NB4 (cell line): ENCODE measurements at regions not wholly inside any gene's neighbourhood (a gene's known extent, or its start where the extent isn't known, plus 50 kb on each side); places are given as distances from the start of the nearest gene placed in this dataset.

Experiments
- DNase-seq: peaks from one replicate; pipeline ENCODE4 v3.0.0; 2010; ENCODE audit warnings: low read depth
- H3K4me3 ChIP-seq: one replicate; pipeline ENCODE4 v1.5.1; 2011; ENCODE audit warnings: mild to moderate bottlenecking, low read depth, low read length, moderate library complexity
- MYC ChIP-seq: IDR thresholded peaks from 2 replicates; pipeline ENCODE4 v1.6.1; 2011; ENCODE audit warnings: low read depth, low read length
- POLR2A ChIP-seq: IDR thresholded peaks from 2 replicates; pipeline ENCODE4 v1.6.1; 2011; ENCODE audit warnings: mild to moderate bottlenecking; ENCODE audit not compliant: insufficient read length; ENCODE audit errors: extremely low read depth
- TF ChIP-seq, protein P1 (sequence below): IDR thresholded peaks from one replicate; pipeline ENCODE4 v1.5.1; 2012; ENCODE audit warnings: low read depth, low read length
- TF ChIP-seq, protein P2 (sequence below): IDR thresholded peaks from 2 replicates; pipeline ENCODE4 v1.6.1; 2011; ENCODE audit warnings: low read depth, low read length

DNA sequence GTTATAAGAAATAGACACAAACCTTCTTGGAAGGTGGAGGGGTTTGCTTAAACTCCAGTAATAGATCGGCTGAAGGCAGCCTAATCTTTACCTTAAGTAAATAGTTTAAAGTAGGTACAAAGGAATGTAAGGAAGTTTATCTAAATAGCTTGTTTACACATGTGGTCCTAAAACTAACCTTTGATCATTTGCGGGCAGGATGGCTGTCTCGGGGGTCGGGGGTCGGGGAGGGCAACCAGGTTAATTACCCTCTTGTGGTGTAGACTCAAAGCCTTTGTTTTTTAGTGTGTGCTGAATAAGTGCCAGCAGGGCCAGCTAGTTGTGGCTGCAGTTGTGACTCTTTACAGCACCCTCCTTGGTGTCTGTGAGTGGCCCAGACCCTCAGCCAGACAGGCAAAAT, 256.9 kb upstream of the SESN3 start:
- TF ChIP-seq, protein P1, sequence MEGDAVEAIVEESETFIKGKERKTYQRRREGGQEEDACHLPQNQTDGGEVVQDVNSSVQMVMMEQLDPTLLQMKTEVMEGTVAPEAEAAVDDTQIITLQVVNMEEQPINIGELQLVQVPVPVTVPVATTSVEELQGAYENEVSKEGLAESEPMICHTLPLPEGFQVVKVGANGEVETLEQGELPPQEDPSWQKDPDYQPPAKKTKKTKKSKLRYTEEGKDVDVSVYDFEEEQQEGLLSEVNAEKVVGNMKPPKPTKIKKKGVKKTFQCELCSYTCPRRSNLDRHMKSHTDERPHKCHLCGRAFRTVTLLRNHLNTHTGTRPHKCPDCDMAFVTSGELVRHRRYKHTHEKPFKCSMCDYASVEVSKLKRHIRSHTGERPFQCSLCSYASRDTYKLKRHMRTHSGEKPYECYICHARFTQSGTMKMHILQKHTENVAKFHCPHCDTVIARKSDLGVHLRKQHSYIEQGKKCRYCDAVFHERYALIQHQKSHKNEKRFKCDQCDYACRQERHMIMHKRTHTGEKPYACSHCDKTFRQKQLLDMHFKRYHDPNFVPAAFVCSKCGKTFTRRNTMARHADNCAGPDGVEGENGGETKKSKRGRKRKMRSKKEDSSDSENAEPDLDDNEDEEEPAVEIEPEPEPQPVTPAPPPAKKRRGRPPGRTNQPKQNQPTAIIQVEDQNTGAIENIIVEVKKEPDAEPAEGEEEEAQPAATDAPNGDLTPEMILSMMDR = no peak
- TF ChIP-seq MYC = no peak
- TF ChIP-seq POLR2A = no peak
- TF ChIP-seq, protein P2, sequence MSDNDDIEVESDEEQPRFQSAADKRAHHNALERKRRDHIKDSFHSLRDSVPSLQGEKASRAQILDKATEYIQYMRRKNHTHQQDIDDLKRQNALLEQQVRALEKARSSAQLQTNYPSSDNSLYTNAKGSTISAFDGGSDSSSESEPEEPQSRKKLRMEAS = no peak
- no peak for DNase-seq
- H3K4me3 ChIP-seq = no peak overlapping the region

DNA sequence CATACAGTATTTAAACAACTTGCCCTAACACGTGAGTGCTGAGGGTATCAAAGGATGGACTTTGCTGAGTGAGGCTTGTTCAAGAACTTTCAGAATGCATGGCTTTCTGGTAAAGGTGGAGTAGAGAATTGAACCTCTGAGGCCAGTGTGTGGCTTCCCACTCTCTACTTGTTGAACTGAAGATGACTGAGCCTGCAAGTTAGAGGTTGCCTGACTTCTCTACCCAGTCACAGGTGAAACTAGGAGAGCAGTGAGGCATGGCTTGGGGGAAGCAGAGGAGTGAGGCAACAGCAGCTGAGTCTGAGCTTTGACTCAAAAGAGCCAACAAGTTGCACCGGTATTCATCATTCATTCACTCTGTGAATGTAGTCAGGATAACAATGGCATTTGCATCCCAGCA, 256.4 kb upstream of the SESN3 start:
- DNase-seq = no peak
- H3K4me3 ChIP-seq = no peak overlapping the region
- TF ChIP-seq, protein P2 = no peak
- TF ChIP-seq MYC (no peak), POLR2A (no peak)
- TF ChIP-seq, protein P1 = no peak

DNA sequence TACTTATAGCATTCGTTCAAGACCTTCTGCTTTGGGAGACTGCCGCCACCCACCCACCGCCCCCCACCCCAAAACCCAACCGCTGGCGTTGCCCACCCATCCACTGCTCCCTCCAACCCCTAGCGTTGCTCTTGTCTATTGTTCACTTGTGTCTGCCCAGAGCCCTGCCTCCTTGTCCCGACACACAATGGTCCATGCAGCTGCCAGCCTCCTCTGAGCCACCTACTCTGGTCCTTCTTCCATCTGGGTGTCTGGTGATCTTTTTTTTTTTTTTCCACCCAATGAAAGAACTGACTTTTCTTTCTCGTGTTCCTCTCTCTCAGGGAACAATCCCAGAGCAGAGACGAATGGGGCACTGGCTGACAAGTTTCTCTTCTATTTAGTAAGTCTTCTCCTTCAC, 256.0 kb upstream of the SESN3 start:
- DNase-seq = no peak
- TF ChIP-seq POLR2A (no peak), MYC (no peak)
- TF ChIP-seq, protein P2 = no peak
- TF ChIP-seq, protein P1 = no peak
- no peak overlapping the region for H3K4me3 ChIP-seq

DNA sequence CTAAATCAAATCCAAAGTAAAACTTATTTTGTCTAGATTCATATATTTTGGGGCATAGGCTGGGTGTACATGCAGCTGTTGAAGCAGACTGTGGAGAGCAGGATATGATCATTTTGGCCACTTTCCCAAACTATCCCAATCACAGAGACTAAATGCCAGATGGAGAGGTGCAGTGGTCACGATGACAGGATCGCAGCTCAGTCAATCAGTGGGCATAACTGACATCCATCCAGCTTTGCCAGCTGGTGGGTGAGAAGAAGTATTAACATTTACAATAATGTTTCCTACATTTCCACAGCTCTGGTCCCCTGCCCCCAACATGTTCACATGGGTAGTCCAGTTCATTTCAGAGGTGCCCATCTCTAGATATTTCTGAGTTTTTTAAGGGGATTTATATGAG, 255.5 kb upstream of the SESN3 start:
- no peak for DNase-seq
- H3K4me3 ChIP-seq = no peak overlapping the region
- TF ChIP-seq MYC (no peak), POLR2A (no peak)
- TF ChIP-seq, protein P2 = no peak
- TF ChIP-seq, protein P1 = no peak

DNA sequence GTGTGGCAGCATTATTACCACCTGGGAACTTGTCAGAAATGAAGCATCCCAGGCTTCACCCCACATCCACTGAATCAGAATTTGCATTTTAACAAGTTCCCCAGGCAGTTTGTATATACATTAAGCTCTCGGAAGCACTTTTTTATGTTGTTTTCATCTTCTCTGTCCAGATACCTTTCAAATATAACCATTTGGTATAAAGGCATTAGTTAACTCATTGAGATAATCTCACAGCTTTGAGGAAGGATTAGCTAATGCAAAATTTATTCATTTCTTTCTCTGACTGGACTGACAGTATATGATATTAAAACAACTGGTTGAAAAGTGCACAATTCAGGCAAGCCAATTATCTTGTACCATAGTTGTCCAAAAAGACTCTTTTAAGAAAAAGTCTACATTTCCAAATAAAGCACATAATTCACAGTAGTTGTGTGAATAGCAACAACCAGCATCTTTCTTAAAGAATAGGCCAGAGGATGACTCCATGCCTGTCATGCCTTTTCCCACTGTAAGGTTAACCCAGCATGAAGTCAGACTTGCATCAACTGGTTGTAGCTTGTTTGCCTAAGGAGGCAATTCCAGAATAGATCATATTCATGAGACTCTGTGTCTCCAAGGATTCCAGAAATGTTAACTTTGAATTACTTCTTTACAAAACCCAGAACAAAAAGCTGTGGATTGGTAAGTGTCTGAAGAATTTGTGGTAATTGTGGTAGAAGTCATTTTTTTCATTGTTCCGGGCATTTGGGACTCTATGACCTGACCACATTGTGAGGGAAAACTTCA, 254.3 kb upstream of the SESN3 start:
- no peak overlapping the region for H3K4me3 ChIP-seq
- DNase-seq = no peak
- TF ChIP-seq, protein P2 = no peak
- TF ChIP-seq POLR2A = no peak
- TF ChIP-seq, protein P1 = no peak
- TF ChIP-seq MYC = no peak
